H9 (cell line): ENCODE measurements at regions not wholly inside any gene's neighbourhood (a gene's known extent, or its start where the extent isn't known, plus 50 kb on each side); places are given as distances from the start of the nearest gene placed in this dataset.

Experiments
- DNase-seq: peaks from one replicate; pipeline ENCODE4 v3.0.0-alpha.2; 2017
- H2AFZ ChIP-seq: one replicate; pipeline ENCODE4 v1.6.1; 2013; ENCODE audit warnings: mild to moderate bottlenecking, low read length, control low read depth, moderate library complexity
- H2AK5ac ChIP-seq: 2 replicates; pipeline ENCODE4 v1.6.1; 2013; ENCODE audit warnings: low read length, control low read depth, mixed read lengths; ENCODE audit not compliant: insufficient read length
- H2BK120ac ChIP-seq: one replicate; pipeline ENCODE4 v1.6.1; 2013; ENCODE audit warnings: low read depth, mild to moderate bottlenecking, low read length, control low read depth, inconsistent platforms; ENCODE audit not compliant: poor library complexity, severe bottlenecking
- H2BK12ac ChIP-seq: 2 replicates; pipeline ENCODE4 v1.6.1; 2013; ENCODE audit warnings: low read length, control low read depth, mixed read lengths, low read depth; ENCODE audit not compliant: insufficient read length
- H2BK15ac ChIP-seq: 2 replicates; pipeline ENCODE4 v1.6.1; 2013; ENCODE audit warnings: low read depth, low read length, control low read depth
- H2BK20ac ChIP-seq: one replicate; pipeline ENCODE4 v1.6.1; 2013; ENCODE audit warnings: low read depth, mild to moderate bottlenecking, low read length, control low read depth, inconsistent platforms; ENCODE audit not compliant: poor library complexity, severe bottlenecking
- H2BK5ac ChIP-seq: 2 replicates; pipeline ENCODE4 v1.6.1; 2013; ENCODE audit warnings: low read length, control low read depth, mixed read lengths; ENCODE audit not compliant: insufficient read length
- H3K14ac ChIP-seq: 2 replicates; pipeline ENCODE4 v1.6.1; 2013; ENCODE audit warnings: low read length, control low read depth; ENCODE audit not compliant: insufficient read depth
- H3K18ac ChIP-seq: 2 replicates; pipeline ENCODE4 v1.6.1; 2013; ENCODE audit warnings: low read depth, mild to moderate bottlenecking, mixed read lengths, low read length, control low read depth; ENCODE audit not compliant: insufficient read length
- H3K23ac ChIP-seq: 2 replicates; pipeline ENCODE4 v1.6.1; 2013; ENCODE audit warnings: low read length, control low read depth, mixed read lengths, low read depth; ENCODE audit not compliant: insufficient read length
- H3K23me2 ChIP-seq: 2 replicates; pipeline ENCODE4 v1.6.1; 2013; ENCODE audit warnings: low read depth, mild to moderate bottlenecking, mixed read lengths, low read length, control low read depth; ENCODE audit not compliant: insufficient read length, poor library complexity, severe bottlenecking
- H3K27ac ChIP-seq: 2 replicates; pipeline ENCODE4 v1.5.1; 2013; ENCODE audit warnings: low read length, control low read depth, mixed read lengths, low read depth; ENCODE audit not compliant: insufficient read length
- H3K27me3 ChIP-seq: 2 replicates; pipeline ENCODE4 v1.6.1; 2013; ENCODE audit warnings: low read length, control low read depth, inconsistent platforms; ENCODE audit not compliant: insufficient read depth
- H3K4ac ChIP-seq: 2 replicates; pipeline ENCODE4 v1.6.1; 2013; ENCODE audit warnings: low read depth, mild to moderate bottlenecking, control low read depth, inconsistent platforms, low read length, moderate library complexity
- H3K4me1 ChIP-seq: 2 replicates; pipeline ENCODE4 v1.6.1; 2013; ENCODE audit warnings: low read length, control low read depth, inconsistent platforms; ENCODE audit not compliant: insufficient read depth
- H3K4me2 ChIP-seq: 2 replicates; pipeline ENCODE4 v1.6.1; 2013; ENCODE audit warnings: low read length, control low read depth, mixed read lengths; ENCODE audit not compliant: insufficient read length, insufficient read depth
- H3K56ac ChIP-seq: 2 replicates; pipeline ENCODE4 v1.6.1; 2013; ENCODE audit warnings: low read depth, mild to moderate bottlenecking, mixed read lengths, low read length, control low read depth; ENCODE audit not compliant: insufficient read length
- H3K79me1 ChIP-seq: 2 replicates; pipeline ENCODE4 v1.6.1; 2013; ENCODE audit warnings: low read depth, mild to moderate bottlenecking, moderate library complexity, low read length, control low read depth, inconsistent platforms; ENCODE audit not compliant: insufficient read depth, poor library complexity, severe bottlenecking
- H3K79me2 ChIP-seq: 2 replicates; pipeline ENCODE4 v1.6.1; 2013; ENCODE audit warnings: low read length, control low read depth, inconsistent platforms; ENCODE audit not compliant: insufficient read depth
- H3K9ac ChIP-seq: 2 replicates; pipeline ENCODE4 v1.6.1; 2013; ENCODE audit warnings: low read length, control low read depth, mixed read lengths; ENCODE audit not compliant: insufficient read length; ENCODE audit errors: extremely low read depth
- H3K9me3 ChIP-seq: one replicate; pipeline ENCODE4 v1.6.1; 2013; ENCODE audit warnings: low read depth, low read length, inconsistent platforms; ENCODE audit not compliant: control insufficient read depth
- H3T11ph ChIP-seq: one replicate; pipeline ENCODE4 v1.6.1; 2013; ENCODE audit warnings: mild to moderate bottlenecking, low read length, control low read depth, inconsistent platforms
- H4K20me1 ChIP-seq: one replicate; pipeline ENCODE4 v1.6.1; 2013; ENCODE audit not compliant: control insufficient read depth, insufficient read length, insufficient read depth
- H4K5ac ChIP-seq: 2 replicates; pipeline ENCODE4 v1.6.1; 2013; ENCODE audit warnings: low read depth, mild to moderate bottlenecking, mixed read lengths, low read length, control low read depth; ENCODE audit not compliant: insufficient read length
- H4K8ac ChIP-seq: replicated peaks from 2 replicates; pipeline ENCODE4 v1.6.1; 2013; ENCODE audit warnings: low read length, control low read depth, mixed read lengths, low read depth; ENCODE audit not compliant: insufficient read length
- H4K91ac ChIP-seq: 2 replicates; pipeline ENCODE4 v1.6.1; 2013; ENCODE audit warnings: low read depth, mild to moderate bottlenecking, moderate library complexity, mixed read lengths, low read length, control low read depth; ENCODE audit not compliant: insufficient read length
- H3K27ac Mint-ChIP-seq, 3 experiments: 2 replicates in 2 of 3; 3 replicates in 1 of 3; pipeline ENCODE4 v1.8.0; 2020 to 2021; ENCODE audit warnings: mixed read lengths in 3 of 3, mild to moderate bottlenecking in 1 of 3, moderate library complexity in 1 of 3
- H3K27me3 Mint-ChIP-seq: 2 replicates; pipeline ENCODE4 v1.8.0; 2021; ENCODE audit warnings: low read depth, mild to moderate bottlenecking, moderate library complexity, mixed read lengths
- H3K36me3 Mint-ChIP-seq, 3 experiments: 2 replicates in 2 of 3; 3 replicates in 1 of 3; pipeline ENCODE4 v1.8.0; 2020 to 2021; ENCODE audit warnings: low read depth in 3 of 3, mixed read lengths in 3 of 3; ENCODE audit not compliant: insufficient read depth in 1 of 3
- H3K4me1 Mint-ChIP-seq, 2 experiments: 2 replicates each; pipeline ENCODE4 v1.8.0; 2020; ENCODE audit warnings: mixed read lengths in 2 of 2
- H3K4me3 Mint-ChIP-seq, 2 experiments: 2 replicates in 1 of 2; 3 replicates in 1 of 2; pipeline ENCODE4 v1.8.0; 2020 to 2021; ENCODE audit warnings: mild to moderate bottlenecking in 2 of 2, mixed read lengths in 2 of 2, moderate library complexity in 1 of 2
- H3K9me3 Mint-ChIP-seq, 2 experiments: 2 replicates in 1 of 2; 3 replicates in 1 of 2; pipeline ENCODE4 v1.8.0; 2020; ENCODE audit warnings: mild to moderate bottlenecking in 2 of 2, mixed read lengths in 2 of 2, moderate library complexity in 1 of 2
- CTCF ChIP-seq: fragments of 200-600 bp; sonication (generic); conservative IDR thresholded peaks from 3 replicates; pipeline ENCODE4 v1.8.0; 2021; ENCODE audit warnings: antibody characterized with exemption, mild to moderate bottlenecking
- WGBS: extraction: QIAGEN DNeasy Blood & Tissue Kit; methylation state at CpG from one replicate; pipeline ENCODE4 v1.1.7; 2013; ENCODE audit warnings: missing lambda C conversion rate, low lambda C conversion rate, mixed read lengths; ENCODE audit not compliant: insufficient read length; ENCODE audit errors: extremely low coverage; 5-methylcytosine and 5-hydroxymethylcytosine counted together

DNA sequence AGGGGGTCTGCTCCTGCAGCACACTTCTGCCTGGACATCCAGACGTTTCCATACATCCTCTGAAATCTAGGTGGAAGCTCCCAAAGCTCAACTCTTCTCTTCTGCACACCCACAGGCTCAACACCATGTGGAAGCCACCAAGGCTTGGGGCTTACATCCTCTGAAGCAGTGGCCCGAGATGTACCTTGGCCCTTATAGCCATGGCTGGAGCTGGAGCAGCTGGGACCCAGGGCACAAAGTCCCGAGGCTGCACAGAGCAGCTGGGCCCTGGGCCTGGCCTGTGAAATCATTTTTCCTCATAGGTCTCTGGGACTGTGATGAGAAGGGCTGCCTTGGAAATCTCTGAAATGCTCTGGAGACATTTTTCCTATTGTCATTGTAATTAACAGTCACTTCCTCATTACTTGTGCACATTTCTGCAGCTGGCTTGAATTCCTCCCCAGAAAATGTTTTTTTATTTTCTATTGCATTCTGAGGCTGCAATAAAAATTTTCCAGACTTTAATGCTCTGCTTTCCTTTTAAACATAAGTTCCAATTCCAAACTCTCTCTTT is 645.6 kb downstream of the RWDD3 start:
- Histone ChIP-seq H2AFZ (no peak overlapping the region), H2BK12ac (no peak overlapping the region), H3K79me1 (no peaks in the 10 kb centered on the region), H2BK15ac (no peak overlapping the region), H3K9ac (no peak overlapping the region), H3K23me2 (no peaks in the 10 kb centered on the region), H3K23ac (no peak overlapping the region), H3K56ac (no peak overlapping the region), H2BK5ac (no peak overlapping the region), H3K18ac (no peak overlapping the region), H3K4ac (no peak overlapping the region), H3K27me3 (no peaks in the 10 kb centered on the region), H2BK120ac (no peak overlapping the region), H4K91ac (no peak overlapping the region), H3T11ph (no peak overlapping the region), H3K27ac (no peak overlapping the region), H3K9me3 (no peaks in the 10 kb centered on the region), H4K8ac (no peak overlapping the region), H4K5ac (no peak overlapping the region), H2AK5ac (no peak overlapping the region), H3K4me1 (no peaks in the 10 kb centered on the region), H4K20me1 (no peaks in the 10 kb centered on the region), H3K4me2 (no peak overlapping the region), H2BK20ac (no peak overlapping the region), H3K14ac (no peak overlapping the region), H3K79me2 (no peaks in the 10 kb centered on the region)
- no peaks in the 10 kb centered on the region for H3K27me3 Mint-ChIP-seq
- H3K9me3 Mint-ChIP-seq: peaks cover 17 to 24% of the 10 kb centered on the region in 2 experiments; a peak in 4 of 5 replicates
- TF ChIP-seq CTCF: no peak
- no peak for DNase-seq
- no CpG with 5 or more reads among the region's 3 CpGs for WGBS
- peaks cover 4 to 29% (median 7%) of the 10 kb centered on the region in 3 experiments; a peak in 6 of 7 replicates for H3K36me3 Mint-ChIP-seq
- no peak overlapping the region for H3K27ac Mint-ChIP-seq
- no peak overlapping the region for H3K4me3 Mint-ChIP-seq
- peaks cover 3% of the 10 kb centered on the region in 2 experiments; a peak in 2 of 4 replicates for H3K4me1 Mint-ChIP-seq
